ENCODE measurements at regions not wholly inside any gene's neighbourhood (a gene's known extent, or its start where the extent isn't known, plus 50 kb on each side); places are given as distances from the start of the nearest gene placed in this dataset.

DNA sequence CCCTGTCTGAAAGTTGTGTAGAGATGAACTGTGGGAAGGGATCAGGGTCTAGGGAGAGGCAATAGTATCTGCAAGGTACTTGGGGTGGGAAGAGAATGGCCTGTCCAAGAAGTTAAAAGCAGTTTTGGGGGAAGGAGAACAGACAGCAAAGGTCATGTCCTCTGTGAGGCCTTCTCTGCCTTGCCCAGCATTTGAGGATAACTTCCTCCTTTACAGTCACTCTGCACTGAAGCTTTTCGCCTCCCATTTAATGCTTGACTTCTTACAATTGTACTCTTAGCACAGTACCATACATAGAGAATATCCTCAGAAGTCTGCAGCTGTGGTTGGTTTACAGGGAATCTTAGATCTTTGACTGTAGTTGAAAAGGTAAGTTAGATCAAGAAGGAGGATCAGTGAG lies 121.8 kb upstream of the AP1S2 start:
- intact Hi-C loops (cut with DNase I) = no loop called here
- Histone ChIP-seq H3K27ac (no peak overlapping the region), H3K4me3 (no peak overlapping the region), H3K4me1 (no peaks in the 10 kb centered on the region), H3K9me3 (no peaks in the 10 kb centered on the region), H3K27me3 (ENCODE audit: insufficient read depth in 3 of 3, low read length in 2 of 3) (peaks cover 0 to 4% (median 0%) of the 10 kb centered on the region in 3 donors), H3K36me3 (ENCODE audit: insufficient read depth in 1 of 2, low read depth in 1 of 2) (no peaks in the 10 kb centered on the region)
- TF ChIP-seq, protein P1, sequence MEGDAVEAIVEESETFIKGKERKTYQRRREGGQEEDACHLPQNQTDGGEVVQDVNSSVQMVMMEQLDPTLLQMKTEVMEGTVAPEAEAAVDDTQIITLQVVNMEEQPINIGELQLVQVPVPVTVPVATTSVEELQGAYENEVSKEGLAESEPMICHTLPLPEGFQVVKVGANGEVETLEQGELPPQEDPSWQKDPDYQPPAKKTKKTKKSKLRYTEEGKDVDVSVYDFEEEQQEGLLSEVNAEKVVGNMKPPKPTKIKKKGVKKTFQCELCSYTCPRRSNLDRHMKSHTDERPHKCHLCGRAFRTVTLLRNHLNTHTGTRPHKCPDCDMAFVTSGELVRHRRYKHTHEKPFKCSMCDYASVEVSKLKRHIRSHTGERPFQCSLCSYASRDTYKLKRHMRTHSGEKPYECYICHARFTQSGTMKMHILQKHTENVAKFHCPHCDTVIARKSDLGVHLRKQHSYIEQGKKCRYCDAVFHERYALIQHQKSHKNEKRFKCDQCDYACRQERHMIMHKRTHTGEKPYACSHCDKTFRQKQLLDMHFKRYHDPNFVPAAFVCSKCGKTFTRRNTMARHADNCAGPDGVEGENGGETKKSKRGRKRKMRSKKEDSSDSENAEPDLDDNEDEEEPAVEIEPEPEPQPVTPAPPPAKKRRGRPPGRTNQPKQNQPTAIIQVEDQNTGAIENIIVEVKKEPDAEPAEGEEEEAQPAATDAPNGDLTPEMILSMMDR (IDR thresholded peaks at IDR 0.05) = no peak
- no peak for DNase-seq
- 80 to 100% (median 81%) methylated on average over 1 of the region's 1 CpG for WGBS, 3 donors
- no peak for ATAC-seq

DNA sequence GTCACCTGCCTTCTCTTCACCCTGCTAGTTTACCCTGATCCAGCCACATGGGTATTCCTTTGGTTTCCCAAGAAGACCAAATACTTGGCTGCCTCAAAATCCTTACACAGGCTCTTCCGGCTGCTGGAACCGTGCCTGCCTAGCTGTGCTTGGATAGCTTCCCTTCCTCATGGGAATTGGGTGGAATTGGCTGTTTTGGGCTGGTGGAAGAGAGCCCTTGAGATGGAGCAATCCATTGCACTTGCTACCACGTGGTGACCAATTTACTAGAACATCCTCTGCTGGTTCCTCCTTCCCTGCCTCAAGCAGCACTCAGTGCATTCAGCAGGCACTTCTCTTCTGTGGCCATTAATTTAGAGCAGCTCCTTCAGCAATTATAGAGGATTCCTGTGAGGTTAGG lies 119.3 kb upstream of the AP1S2 start:
- Histone ChIP-seq H3K36me3 (ENCODE audit: insufficient read depth in 1 of 2, low read depth in 1 of 2) (no peaks in the 10 kb centered on the region), H3K9me3 (no peaks in the 10 kb centered on the region), H3K4me1 (no peaks in the 10 kb centered on the region), H3K4me3 (no peak overlapping the region), H3K27ac (no peak overlapping the region), H3K27me3 (ENCODE audit: insufficient read depth in 3 of 3, low read length in 2 of 3) (peaks cover 0 to 1% (median 0%) of the 10 kb centered on the region in 3 donors)
- peak; percentile 23 to 73 for DNase-seq
- ATAC-seq = peak in 2 of 4 donors; percentile 16 to 59
- intact Hi-C loops (cut with DNase I) = loop anchor here in 1 of 2 donors (5.0 kb wide), 1 partner anchor 122 kb away; the partner anchor contains the start of gene AP1S2
- WGBS, 3 donors = 28 to 41% (median 39%) methylated on average over 3 of the region's 3 CpGs
- TF ChIP-seq, protein P1 (IDR thresholded peaks at IDR 0.05) = no peak

DNA sequence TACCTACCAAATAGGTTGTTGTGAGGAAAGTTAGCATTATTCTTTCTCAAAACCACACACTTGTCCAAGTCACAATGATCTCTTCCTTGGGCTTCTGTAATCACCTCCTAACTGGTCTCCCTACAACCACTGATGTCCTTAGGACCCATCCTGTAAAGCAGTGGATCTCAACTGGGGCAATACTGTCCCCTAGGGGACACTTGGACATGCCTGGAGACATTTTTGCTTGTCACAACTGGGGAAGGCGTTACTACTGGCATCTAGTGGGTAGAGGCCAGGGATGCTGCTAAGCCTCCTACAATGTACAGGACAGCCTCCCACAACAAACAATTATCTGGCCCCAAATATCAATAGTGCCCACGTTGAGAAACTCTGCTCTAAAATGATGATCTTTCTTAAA lies 118.7 kb upstream of the AP1S2 start:
- Histone ChIP-seq H3K36me3 (ENCODE audit: insufficient read depth in 1 of 2, low read depth in 1 of 2) (no peaks in the 10 kb centered on the region), H3K4me3 (no peak overlapping the region), H3K27me3 (ENCODE audit: insufficient read depth in 3 of 3, low read length in 2 of 3) (peaks cover 0 to 3% (median 0%) of the 10 kb centered on the region in 3 donors), H3K9me3 (no peaks in the 10 kb centered on the region), H3K4me1 (no peaks in the 10 kb centered on the region), H3K27ac (no peak overlapping the region)
- no peak for DNase-seq
- TF ChIP-seq, protein P1 (IDR thresholded peaks at IDR 0.05) = peak; percentile 50
- intact Hi-C loops (cut with DNase I) = loop anchor here in 1 of 2 donors (5.0 kb wide), 1 partner anchor 121 kb away; the partner anchor contains the start of gene AP1S2
- ATAC-seq = peak; percentile 74 to 87 (median 84)
- WGBS, 3 donors = 38 to 48% (median 40%) methylated on average over 2 of the region's 2 CpGs

DNA sequence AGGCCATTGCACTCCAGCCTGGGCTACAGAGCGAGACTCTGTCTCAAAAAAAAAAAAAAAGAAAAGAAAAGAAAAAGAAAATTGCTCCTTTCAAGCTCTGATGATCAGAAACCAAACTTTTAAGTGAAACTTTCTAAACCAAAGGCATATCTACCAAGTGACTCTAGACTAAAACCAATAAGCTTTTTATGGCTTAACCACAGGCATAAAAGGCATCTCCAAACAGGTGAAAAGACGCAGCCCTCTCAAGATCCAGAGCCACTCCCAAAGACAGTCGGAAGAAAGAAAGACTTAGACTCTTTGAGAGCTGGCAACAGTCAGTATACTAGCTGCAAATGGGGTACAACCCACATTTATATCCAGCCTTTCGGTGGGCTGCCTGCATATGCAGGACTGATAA lies 117.1 kb upstream of the AP1S2 start:
- ATAC-seq = no peak
- Histone ChIP-seq H3K4me1 (no peaks in the 10 kb centered on the region), H3K4me3 (no peak overlapping the region), H3K27me3 (ENCODE audit: insufficient read depth in 3 of 3, low read length in 2 of 3) (peaks cover 0 to 3% (median 0%) of the 10 kb centered on the region in 3 donors), H3K9me3 (no peaks in the 10 kb centered on the region), H3K36me3 (ENCODE audit: insufficient read depth in 1 of 2, low read depth in 1 of 2) (no peaks in the 10 kb centered on the region), H3K27ac (no peak overlapping the region)
- intact Hi-C loops (cut with DNase I) = loop anchor here in 1 of 2 donors (5.0 kb wide), 1 partner anchor 119 kb away; the partner anchor contains the start of gene AP1S2
- WGBS, 3 donors = 75 to 82% (median 80%) methylated on average over 4 of the region's 4 CpGs
- DNase-seq = no peak
- TF ChIP-seq, protein P1 (IDR thresholded peaks at IDR 0.05) = no peak

DNA sequence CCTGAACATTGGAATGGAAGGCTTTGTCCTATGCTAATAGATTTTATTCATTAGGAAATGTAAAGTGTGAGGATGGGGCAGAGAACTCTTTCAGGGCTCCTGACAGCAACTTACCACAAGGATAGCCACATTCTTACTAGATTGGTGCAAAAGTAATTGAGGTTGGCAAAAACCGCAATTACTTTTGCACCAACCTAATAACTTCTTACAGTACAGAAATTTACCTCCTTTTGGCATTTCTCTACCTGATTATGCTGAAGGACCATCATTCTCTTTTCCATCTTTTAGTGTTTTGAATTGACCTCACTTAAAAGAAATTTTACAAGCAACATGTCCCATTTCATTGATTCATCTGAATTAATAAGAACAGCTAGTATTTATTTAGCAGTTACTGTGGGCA lies 109.2 kb upstream of the AP1S2 start:
- no peaks in the 10 kb centered on the region for H3K9me3 ChIP-seq
- no peaks in the 10 kb centered on the region for H3K36me3 ChIP-seq (ENCODE audit: insufficient read depth in 1 of 2, low read depth in 1 of 2)
- DNase-seq (no peak), ATAC-seq (no peak)
- intact Hi-C loops (cut with DNase I) = no loop called here
- H3K27ac ChIP-seq = no peak overlapping the region
- no peak overlapping the region for H3K4me3 ChIP-seq
- H3K27me3 ChIP-seq (ENCODE audit: insufficient read depth in 3 of 3, low read length in 2 of 3) = peaks cover 0 to 4% (median 0%) of the 10 kb centered on the region in 3 donors
- TF ChIP-seq, protein P1 (IDR thresholded peaks at IDR 0.05) = no peak
- no peaks in the 10 kb centered on the region for H3K4me1 ChIP-seq
- WGBS, 3 donors = 88 to 100% (median 90%) methylated on average over 1 of the region's 1 CpG

All from psoas muscle (tissue), 7 donors.